HG02759 (cell line): ENCODE measurements at regions not wholly inside any gene's neighbourhood (a gene's known extent, or its start where the extent isn't known, plus 50 kb on each side); places are given as distances from the start of the nearest gene placed in this dataset.
"Not testable (repeated sequence)": the region's sequence is repeated elsewhere in the genome, so short reads cannot be mapped to it uniquely, and the experiment has no call there.

Source experiments
- ATAC-seq: cut with Tn5 transposase; IDR thresholded peaks from one replicate; pipeline ENCODE4 v1.9.1; 2021; ENCODE audit warnings: mild to moderate bottlenecking, moderate library complexity; ENCODE audit not compliant: unreplicated experiment

DNA sequence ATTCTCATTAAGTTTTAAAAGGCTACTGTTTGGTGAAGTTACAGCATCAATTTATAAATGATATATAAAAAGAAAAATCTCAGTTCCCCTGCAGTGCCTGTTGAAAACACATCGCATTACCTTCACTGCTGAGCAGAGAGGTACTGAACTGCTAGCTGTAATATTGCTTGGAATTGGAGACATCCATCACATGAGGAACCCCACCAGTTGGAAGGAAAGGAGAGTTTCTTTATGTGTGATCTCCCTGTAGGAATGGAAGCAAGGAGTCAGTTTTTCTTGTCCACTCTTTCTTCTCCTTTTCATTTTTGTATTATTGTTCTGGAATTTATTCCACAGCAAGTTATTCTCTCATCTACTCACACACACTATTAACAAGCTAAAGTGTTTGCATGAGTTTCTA, 1586.0 kb upstream of the PRR20A start:
- no peak for ATAC-seq

DNA sequence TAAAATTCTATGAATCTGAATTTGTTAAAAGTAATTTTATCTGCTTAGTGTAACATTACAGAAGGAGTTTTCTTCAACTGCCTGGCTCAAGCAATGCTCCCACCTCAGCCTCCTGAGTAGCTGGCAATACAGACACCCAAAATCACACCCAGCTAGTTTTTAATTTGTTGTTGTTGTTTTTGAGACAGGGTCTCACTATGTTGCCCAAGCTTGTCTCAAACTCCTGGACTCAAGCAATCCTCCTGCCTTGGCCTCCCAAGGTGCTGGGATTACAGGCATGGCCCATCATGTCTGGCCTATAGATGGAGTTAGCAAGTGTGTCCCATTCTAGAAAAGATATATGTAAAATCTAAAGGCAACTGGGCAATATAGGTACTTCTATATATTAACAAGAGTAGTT, 1580.4 kb upstream of the PRR20A start:
- no peak for ATAC-seq

DNA sequence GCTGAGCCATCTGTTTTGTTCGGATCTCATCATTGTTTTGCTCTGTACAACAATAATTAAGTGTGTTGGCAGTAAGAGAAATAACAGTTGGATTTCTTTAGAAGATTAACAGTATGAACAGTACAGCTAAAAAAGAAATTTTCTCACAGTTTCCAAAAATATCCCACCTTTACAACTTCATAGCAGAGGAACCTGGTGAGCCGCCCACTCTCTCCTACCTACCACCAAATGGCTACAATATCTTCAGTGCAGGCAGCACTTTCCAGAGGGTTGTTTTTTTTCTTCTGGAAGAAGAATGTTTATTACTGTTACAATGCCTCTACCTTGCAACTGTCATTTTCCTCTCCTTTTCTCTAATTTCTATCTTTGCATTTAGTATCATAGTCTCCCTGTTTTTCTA, 1577.5 kb upstream of the PRR20A start:
- ATAC-seq: no peak

- ATAC-seq: no peak
Observed at GRCh38 chr13:55566334-55566733, 1574.4 kb upstream of the PRR20A start.

DNA sequence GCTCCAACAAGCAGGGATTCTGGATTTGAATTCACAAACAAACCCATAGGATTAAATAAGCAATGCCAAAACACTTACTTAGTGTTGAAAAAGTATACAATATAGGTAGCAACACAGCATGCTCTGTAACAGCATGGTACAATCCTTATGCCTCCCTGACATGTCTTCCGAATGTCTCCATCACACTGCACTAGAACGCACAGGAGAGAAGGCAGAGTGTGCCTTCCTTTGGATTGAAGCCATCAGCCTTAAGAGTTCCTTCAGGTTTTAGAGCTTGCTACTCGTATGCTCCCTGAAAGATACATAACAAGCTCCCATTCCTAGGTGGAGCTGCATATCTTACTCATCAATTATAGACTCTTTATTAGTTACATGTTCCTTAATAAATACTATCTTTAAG, 1573.9 kb upstream of the PRR20A start:
- ATAC-seq: no peak

GRCh38 chr13:55567721-55568625, 1572.7 kb upstream of the PRR20A start:
- no peak for ATAC-seq

DNA sequence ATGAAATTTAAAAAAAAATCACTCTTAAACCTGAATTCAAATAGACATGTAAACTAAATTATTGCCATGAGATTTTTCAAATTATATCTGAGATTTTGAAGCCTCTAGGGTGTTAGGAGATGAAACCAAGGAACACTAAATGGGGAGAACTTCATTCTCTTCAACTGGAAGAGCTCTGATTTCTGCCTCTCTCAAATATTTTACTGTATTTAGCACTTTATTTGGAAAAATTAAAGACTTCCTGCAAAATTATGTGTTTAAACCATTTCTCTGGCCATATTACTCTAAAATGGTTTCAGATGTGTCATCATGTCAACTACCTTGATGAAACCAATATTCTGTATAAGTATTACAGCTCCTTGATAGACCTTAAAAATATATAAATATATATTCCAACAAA, 1571.6 kb upstream of the PRR20A start:
- no peak for ATAC-seq

DNA sequence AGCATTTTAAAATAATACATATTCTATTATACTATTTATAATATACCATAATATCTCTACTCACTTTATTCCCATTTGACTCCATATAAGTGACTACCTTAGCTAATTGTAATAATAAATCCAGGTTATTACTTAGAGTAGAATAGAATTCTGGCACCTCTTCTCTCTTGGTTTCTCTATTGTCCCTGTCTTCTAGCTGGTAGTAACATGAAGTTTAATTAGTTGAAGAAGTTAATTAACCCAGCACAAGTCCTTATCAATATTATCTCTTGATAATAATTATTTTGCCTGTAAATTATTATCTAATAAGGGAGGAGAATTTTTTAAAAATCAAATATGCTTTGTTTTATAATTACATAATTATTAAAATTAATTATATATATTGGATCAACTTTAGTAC, 1571.2 kb upstream of the PRR20A start:
- no peak for ATAC-seq

GRCh38 chr13:55570371-55570770, 1570.3 kb upstream of the PRR20A start:
- ATAC-seq: no peak

DNA sequence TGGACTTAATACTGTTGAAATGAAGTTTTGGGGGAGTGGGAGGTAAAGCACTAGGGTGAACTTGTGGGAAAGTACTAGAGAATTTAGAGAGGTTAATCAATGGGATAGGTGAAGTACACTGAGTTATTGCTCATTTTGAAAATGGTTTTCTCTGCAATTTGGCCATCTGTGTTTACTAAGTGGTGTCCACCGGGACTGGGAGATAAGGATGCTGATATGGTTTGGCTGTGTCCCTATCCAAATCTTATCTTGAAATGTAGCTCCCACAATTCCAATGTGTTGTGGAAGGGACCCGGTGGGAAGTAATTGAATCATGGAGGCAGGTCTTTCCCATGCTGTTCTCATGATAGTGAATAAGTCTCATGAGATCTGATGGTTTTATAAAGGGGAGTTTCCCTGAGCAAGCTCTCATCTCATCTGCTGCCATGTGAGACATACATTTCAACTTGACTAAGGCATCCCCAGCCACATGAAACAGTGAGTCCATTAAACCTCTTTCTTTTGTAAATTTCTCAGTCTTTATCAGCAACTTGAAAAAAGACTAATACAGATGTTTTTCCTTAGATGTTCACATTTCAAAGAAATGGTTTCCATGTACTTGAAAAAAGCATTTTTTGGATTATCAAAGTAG, 1569.4 kb upstream of the PRR20A start:
- ATAC-seq: no peak

DNA sequence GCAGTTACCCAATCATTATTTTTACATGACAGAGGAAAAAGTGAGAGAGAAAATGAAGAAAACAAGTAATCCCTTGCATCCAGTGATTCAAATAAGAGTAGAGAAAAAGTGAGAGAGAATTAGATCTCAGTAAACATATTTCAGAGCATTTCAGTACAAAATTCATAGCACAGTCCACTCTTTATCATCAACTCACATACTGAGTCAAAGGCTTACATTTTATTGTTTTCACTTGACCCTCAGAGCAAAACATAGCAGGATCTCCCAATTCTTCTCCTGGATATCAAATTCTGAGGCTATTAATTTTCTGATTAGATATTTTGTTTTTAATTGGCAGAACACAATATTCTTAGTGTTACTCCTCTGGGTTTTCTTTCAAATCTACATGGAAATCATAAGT, 1568.3 kb upstream of the PRR20A start:
- ATAC-seq: no peak

DNA sequence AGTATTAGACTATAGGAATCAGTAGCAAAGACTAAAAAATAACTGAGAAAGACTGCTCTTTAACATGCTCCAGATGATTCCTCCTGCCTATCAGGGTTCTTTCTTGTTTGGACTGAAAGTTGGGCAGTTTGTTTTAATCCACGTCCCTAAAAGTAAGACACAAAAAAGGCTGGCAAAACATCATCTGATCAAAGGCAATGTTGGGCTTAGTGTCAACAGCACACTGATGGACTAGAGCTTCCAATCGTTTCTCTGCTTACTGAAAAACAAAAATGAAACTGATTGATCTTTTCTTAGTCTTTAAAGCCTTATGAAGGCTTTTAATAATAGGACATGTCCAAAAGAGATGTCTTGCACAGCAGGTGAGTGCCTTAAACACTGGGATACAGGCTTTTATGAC, 1567.9 kb upstream of the PRR20A start:
- no peak for ATAC-seq

DNA sequence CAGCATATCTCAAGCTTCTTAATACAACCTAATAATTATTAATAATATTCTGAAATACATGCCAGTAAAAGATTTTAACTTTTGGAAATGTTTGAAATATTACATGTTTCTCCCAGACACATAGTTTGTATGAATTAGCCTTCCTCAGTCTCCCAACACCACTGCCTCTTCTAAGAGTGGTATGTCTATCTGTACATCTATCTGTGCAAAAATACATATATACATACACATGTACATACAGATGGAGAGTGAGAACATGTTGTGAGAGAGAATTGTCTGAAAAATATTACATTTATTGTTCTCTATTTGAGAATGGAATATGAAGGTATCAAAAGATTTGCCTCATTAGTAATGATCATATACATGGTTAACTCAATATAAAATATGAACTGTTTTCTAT, 1567.2 kb upstream of the PRR20A start:
- no peak for ATAC-seq

DNA sequence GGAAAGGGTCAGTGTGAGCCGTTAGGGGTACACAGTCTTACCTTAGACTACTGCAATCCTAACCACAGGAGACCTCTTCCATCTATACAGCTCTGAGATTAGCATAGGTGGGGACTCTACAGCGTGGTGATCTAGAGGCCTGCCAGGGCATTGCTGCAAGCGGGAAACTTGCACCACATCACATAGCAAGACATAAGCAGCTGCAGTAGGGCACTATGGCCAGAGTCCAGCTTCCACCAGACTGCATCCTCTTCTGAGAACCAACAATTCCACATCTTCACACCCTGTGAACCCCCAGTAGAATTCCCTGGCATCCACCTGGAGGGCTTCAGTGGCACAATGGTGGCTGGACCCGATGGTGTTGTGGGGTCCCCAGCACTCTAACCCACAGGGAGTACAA, 1564.3 kb upstream of the PRR20A start:
- no peak for ATAC-seq

DNA sequence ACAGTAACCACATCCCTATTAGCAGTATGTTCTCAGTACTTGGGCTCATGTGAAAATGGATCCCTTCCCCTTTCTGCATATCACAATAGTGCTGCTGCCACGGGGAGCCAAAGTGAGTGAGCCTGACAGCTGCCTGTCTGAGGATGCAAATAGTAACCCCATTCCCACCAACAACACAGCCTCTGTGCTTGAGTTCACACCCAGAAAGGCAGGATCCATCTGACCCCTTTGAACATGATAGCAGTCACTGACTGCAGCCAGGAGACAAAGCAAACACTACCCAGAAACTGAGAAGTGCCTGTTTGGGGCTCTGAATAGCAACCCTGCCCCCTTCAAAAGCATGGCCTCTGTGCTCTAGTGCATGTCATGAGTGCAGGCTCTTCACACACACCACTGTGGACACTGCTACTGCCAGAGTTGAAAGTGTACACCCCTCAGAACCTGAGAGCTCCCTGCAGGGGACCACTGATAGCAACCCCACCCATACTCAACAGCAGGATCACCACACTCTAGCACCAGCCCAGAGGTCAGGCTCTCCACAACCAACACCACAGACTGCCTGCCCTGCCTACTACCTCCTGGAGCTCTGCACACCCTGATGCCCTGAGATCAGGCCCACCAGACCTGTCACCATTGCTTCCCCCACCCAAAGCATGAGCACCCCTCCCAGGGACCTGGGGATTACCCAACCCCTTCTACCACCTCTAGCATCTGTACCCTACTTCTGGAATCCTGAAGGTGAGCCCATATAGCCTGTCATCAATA, 1563.5 kb upstream of the PRR20A start:
- no peak for ATAC-seq

GRCh38 chr13:55577847-55578210, 1562.9 kb upstream of the PRR20A start:
- no peak for ATAC-seq

DNA sequence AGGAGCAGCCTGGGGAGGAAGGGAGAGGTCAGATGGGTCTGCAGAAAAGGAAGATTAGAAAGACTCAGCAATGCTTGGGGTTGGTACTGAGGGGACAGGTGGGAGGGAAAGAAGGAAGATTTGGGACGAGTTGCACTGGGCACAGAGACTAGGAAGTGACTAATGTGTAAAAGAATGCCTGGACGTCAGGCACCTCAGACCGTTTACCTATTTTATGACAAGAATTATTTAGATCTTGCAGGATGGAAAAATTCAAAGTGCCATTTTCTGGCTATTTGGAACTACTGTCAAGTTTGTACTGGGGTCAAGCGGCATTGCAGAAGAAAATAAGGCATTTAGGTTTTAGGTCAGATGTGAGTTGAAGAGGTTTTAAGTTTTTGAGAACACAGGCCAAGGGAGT, 1558.4 kb upstream of the PRR20A start:
- ATAC-seq: not testable (repeated sequence)

- no peak for ATAC-seq
Observed at GRCh38 chr13:55583953-55584593, 1556.6 kb upstream of the PRR20A start.

DNA sequence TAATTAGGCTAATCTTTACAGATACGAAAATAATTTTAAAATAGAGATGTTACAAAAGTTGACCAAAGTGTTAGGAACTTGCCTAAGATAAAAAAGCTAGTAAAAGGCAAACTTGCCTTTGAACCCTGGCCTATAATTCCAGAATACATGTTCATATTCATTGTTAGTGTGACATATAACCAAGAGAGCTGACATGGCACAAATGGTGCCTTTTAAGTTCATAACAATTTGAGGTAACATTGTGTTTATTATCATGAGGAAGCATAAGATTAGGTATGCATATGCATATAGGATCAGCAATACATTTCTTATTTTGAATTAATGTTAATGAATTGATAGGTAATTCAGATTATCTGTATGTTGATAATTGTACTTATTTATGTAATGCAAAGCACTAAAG, 1537.9 kb upstream of the PRR20A start:
- ATAC-seq: no peak

GRCh38 chr13:55606045-55606665, 1534.6 kb upstream of the PRR20A start:
- ATAC-seq: no peak
